BE2C (cell line): ENCODE measurements at regions not wholly inside any gene's neighbourhood (a gene's known extent, or its start where the extent isn't known, plus 50 kb on each side); places are given as distances from the start of the nearest gene placed in this dataset.

Experiments used
- DNase-seq: peaks from one replicate; pipeline ENCODE4 v3.0.0-alpha.2; 2020
- H3K27me3 ChIP-seq: fragments of 250-450 bp; sonication (Bioruptor Pico); 2 replicates; pipeline ENCODE4 v1.5.1; 2020; ENCODE audit warnings: mild to moderate bottlenecking
- H3K36me3 ChIP-seq: fragments of 250-450 bp; sonication (Bioruptor Pico); 2 replicates; pipeline ENCODE4 v1.5.1; 2020; ENCODE audit warnings: mild to moderate bottlenecking
- H3K4me1 ChIP-seq: fragments of 250-450 bp; sonication (Bioruptor Pico); 2 replicates; pipeline ENCODE4 v1.5.1; 2020
- H3K4me3 ChIP-seq: 2 replicates; pipeline ENCODE4 v1.5.1; 2011; ENCODE audit warnings: low read depth, low read length
- H3K9me3 ChIP-seq: fragments of 250-450 bp; sonication (Bioruptor Pico); 2 replicates; pipeline ENCODE4 v1.5.1; 2020
- TF ChIP-seq, protein P1 (sequence below): IDR thresholded peaks from 2 replicates; pipeline ENCODE4 v1.5.1; 2012; ENCODE audit warnings: mild to moderate bottlenecking, low read depth, low read length

DNA sequence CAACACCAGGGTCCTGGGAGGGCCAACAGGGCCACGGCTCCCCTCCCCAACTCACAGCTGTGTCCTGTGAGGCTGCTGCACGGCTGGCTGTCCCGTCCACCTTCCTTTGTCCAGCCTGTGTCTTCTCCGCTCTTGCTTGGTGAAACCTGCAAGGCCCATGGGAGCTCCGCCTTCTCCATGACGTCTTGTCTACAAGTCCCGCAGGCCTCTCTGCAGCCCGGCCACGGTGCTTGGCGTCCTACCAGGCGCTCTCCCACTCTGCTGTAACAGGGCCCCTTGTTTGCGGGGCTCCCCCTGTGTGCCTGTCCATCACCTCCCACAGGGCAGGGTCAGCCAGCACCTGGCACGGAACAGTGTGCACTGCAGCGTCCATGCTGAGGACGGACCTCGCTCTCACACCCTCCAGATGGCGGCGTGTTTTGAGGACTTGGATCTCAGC is 866.8 kb downstream of the TBC1D22A start:
- Histone ChIP-seq H3K4me1 (no peaks in the 10 kb centered on the region), H3K27me3 (no peaks in the 10 kb centered on the region), H3K36me3 (no peaks in the 10 kb centered on the region), H3K4me3 (no peak overlapping the region), H3K9me3 (no peaks in the 10 kb centered on the region; the same call in 1 of the 2 replicates)
- TF ChIP-seq, protein P1, sequence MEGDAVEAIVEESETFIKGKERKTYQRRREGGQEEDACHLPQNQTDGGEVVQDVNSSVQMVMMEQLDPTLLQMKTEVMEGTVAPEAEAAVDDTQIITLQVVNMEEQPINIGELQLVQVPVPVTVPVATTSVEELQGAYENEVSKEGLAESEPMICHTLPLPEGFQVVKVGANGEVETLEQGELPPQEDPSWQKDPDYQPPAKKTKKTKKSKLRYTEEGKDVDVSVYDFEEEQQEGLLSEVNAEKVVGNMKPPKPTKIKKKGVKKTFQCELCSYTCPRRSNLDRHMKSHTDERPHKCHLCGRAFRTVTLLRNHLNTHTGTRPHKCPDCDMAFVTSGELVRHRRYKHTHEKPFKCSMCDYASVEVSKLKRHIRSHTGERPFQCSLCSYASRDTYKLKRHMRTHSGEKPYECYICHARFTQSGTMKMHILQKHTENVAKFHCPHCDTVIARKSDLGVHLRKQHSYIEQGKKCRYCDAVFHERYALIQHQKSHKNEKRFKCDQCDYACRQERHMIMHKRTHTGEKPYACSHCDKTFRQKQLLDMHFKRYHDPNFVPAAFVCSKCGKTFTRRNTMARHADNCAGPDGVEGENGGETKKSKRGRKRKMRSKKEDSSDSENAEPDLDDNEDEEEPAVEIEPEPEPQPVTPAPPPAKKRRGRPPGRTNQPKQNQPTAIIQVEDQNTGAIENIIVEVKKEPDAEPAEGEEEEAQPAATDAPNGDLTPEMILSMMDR = no peak
- no peak for DNase-seq

DNA sequence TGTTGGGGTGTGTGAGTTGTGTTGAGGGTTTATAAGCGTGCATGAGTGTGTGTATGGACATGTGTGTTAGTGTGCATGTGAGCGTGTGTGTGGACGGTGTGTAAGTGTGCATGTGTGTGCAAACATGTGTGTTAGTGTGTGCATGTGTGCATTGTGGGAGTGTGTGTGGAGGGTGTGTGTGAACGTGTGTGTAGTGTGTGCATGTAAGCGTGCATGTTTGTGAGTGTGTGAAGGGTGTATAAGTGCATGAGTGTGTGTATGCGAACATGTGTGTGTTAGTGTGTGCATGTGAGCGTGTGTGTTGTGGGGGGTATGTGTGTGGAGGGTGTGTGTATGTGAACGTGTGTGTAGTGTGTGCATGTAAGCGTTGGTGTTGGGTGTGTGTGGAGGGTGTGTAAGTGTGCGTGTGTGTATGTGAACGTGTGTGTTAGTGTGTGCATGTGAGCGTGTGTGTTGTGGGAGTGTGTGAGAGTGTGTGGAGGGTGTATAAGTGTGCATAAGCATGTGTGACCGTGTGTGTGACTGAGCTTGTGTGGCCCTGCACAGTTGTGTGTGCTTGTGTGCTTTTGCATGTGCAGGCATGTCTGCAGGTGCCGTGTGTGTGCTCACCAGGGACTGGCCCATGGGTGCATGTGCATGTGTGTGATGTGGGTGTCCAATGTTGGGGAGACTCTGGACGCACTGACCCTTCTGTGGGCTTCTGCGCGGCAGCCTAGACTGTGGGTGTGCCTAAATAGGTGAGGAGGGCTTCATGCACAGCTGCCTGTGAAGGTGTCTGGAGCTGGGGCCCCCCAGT is 866.2 kb downstream of the TBC1D22A start:
- TF ChIP-seq, protein P1 = no peak
- no peaks in the 10 kb centered on the region; the same call in 1 of the 2 replicates for H3K9me3 ChIP-seq
- H3K27me3 ChIP-seq = no peaks in the 10 kb centered on the region
- no peak overlapping the region for H3K4me3 ChIP-seq
- H3K36me3 ChIP-seq = no peaks in the 10 kb centered on the region
- DNase-seq = no peak
- H3K4me1 ChIP-seq = no peaks in the 10 kb centered on the region

DNA sequence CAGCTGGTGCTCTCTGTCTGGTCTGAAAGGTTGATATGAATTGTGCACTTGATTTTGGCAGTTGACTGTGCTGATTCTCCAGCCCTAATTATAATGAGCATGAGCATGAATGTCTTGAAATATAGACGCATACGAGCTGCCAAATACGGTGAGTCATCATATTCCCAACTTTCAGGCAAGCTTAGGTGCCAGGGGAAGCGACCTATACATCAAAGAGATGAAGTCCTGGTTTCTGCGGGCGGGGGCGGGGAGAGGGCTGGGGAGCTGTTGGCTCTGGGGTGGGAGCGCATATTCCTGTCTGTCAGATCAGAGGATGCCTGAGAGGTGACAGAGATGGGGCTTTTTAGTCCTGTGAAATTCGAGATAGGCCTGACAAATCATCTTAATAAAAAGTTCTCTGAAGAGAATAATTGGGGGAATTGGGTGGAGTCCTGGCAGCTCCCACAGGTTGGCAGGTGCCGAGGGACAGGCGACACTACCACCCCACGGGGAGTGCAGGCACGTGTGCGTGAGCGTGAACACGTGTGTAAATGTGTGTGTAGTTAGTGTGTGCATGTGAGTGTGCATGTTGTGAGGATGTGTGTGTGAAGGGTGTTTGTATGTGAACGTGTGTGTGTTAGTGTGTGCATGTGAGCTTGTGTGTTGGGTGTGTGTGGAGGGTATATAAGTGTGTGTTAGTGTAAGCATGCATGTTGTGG is 865.3 kb downstream of the TBC1D22A start:
- Histone ChIP-seq H3K9me3 (no peaks in the 10 kb centered on the region; the same call in 1 of the 2 replicates), H3K27me3 (no peaks in the 10 kb centered on the region), H3K4me1 (no peaks in the 10 kb centered on the region), H3K4me3 (no peak overlapping the region), H3K36me3 (no peaks in the 10 kb centered on the region)
- no peak for DNase-seq
- TF ChIP-seq, protein P1 = no peak

DNA sequence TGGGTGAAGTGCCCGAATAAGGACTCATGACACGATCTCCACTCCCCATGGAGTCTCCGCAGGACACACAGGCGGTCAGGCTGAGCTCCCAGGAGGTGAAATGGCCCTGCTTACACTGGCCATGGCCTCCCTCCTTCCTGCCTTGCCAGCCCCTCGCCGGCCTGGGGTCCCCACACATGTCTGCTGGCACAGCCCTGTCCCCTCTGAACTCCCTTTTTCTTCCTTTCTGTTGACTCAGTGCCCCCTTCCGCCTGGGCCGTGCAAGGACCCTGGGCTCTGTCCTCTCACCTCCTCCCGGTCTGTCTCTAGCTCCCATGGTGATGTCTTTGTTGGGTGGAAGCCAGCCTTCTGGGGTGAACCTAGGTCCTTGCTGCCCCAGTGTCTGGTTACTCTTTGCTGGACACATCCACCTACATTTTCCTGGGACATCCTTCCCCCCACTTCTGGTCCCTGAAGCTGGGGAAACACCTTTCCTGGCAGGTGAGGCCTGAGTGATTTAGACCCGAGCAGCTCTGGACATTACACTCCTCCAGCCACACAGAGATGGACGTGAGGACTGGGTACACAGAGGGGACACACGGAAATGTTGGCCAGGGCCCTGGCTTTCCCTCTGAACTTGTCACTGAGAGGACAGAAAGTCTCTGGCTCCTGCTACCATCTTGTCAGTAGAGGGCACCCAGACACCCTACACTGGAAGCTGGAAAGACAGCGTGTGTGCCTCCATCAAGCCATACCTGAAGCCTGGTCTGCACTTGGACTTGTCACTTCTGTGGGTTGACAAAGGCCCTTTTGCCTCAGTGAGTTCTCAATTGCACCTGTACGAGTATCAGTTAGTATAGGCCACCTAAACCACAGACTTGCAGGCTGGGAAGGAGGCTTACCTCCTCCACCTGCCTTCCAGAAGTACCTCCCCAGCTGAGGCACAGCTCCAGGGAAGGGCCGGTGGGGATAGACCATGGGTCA is 864.3 kb downstream of the TBC1D22A start:
- Histone ChIP-seq H3K9me3 (peaks cover 2% of the 10 kb centered on the region; the same call in 1 of the 2 replicates), H3K4me3 (no peak overlapping the region), H3K4me1 (no peaks in the 10 kb centered on the region), H3K27me3 (no peaks in the 10 kb centered on the region), H3K36me3 (no peaks in the 10 kb centered on the region)
- DNase-seq = no peak
- TF ChIP-seq, protein P1 = no peak

DNA sequence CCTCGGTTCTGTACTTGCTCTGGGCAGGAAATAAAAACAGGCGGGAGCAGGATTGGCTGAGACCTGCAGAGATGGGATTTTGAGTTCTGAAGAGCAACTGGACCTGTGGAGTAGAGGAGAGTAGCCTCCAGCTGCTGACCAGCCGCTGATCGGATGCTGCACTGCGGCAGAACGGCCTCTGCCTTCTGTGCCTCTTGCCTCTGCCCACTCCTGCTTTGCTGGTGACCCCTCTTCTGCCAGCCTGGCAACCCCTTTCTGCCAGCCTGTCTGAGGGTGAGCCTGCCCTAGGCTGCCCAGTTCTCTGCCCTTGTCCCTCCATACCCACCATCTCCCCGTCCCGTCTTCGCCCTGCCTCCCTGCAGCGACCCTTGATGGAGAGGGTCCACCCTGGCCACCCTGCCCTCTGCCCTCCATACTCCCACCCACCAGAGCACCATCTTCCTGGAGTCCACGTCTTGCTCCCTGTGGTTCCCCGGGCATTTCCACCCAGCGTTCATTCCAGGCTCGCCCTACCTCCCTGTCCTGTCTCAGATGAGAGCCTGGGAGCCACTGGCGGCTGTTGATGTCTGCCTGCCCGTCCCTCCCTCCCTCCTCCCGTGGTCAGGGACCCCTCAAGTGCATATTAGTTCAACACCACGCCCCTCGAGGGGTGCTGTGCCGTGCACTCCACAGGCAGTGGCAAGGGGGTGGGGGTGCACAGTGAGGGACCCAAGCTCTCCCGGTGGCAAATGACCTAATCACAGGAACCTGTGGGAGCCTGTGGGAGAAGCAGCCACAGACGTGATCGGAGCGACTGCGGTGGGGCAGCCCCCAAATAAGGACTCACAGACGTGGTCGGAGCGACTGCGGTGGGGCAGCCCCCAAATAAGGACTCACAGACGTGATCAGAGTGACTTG is 863.3 kb downstream of the TBC1D22A start:
- H3K27me3 ChIP-seq = no peaks in the 10 kb centered on the region
- H3K36me3 ChIP-seq = no peaks in the 10 kb centered on the region
- H3K4me3 ChIP-seq = no peak overlapping the region
- no peak for DNase-seq
- TF ChIP-seq, protein P1 = no peak
- peaks cover 2% of the 10 kb centered on the region; the same call in 1 of the 2 replicates for H3K9me3 ChIP-seq
- H3K4me1 ChIP-seq = no peaks in the 10 kb centered on the region
